ENCODE measurements at regions not wholly inside any gene's neighbourhood (a gene's known extent, or its start where the extent isn't known, plus 50 kb on each side); places are given as distances from the start of the nearest gene placed in this dataset.

DNA sequence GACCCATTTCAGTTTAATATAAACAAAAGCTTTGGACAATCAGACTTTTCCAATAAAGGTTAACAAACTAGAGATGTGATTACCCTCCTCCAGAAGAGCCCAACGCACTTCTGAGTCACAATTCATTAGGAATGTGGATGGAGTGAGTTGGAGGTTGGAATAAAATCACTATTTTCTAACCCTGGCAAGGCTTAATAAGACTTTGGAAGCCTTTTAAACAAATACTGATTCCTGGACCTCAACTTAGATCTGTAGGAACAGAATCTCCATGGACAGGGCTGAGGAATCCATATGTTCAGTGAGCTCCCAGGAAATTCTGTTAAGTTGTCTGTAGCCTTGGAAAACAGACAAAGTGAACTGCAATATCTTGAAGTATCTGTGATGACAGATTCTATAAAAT, 233.5 kb upstream of the ELL2 start:
- TF ChIP-seq CTCF (IDR thresholded peaks at IDR 0.05; ENCODE audit: insufficient read depth, low read length) (no peak), SPI1 (IDR thresholded peaks at IDR 0.05; ENCODE audit: borderline replicate concordance, low read depth) (no peak)
- TF ChIP-seq, protein P1, sequence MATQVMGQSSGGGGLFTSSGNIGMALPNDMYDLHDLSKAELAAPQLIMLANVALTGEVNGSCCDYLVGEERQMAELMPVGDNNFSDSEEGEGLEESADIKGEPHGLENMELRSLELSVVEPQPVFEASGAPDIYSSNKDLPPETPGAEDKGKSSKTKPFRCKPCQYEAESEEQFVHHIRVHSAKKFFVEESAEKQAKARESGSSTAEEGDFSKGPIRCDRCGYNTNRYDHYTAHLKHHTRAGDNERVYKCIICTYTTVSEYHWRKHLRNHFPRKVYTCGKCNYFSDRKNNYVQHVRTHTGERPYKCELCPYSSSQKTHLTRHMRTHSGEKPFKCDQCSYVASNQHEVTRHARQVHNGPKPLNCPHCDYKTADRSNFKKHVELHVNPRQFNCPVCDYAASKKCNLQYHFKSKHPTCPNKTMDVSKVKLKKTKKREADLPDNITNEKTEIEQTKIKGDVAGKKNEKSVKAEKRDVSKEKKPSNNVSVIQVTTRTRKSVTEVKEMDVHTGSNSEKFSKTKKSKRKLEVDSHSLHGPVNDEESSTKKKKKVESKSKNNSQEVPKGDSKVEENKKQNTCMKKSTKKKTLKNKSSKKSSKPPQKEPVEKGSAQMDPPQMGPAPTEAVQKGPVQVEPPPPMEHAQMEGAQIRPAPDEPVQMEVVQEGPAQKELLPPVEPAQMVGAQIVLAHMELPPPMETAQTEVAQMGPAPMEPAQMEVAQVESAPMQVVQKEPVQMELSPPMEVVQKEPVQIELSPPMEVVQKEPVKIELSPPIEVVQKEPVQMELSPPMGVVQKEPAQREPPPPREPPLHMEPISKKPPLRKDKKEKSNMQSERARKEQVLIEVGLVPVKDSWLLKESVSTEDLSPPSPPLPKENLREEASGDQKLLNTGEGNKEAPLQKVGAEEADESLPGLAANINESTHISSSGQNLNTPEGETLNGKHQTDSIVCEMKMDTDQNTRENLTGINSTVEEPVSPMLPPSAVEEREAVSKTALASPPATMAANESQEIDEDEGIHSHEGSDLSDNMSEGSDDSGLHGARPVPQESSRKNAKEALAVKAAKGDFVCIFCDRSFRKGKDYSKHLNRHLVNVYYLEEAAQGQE (IDR thresholded peaks at IDR 0.05; ENCODE audit: insufficient replicate concordance, low read depth), result no peak
